ENCODE measurements at regions not wholly inside any gene's neighbourhood (a gene's known extent, or its start where the extent isn't known, plus 50 kb on each side); places are given as distances from the start of the nearest gene placed in this dataset.

DNA sequence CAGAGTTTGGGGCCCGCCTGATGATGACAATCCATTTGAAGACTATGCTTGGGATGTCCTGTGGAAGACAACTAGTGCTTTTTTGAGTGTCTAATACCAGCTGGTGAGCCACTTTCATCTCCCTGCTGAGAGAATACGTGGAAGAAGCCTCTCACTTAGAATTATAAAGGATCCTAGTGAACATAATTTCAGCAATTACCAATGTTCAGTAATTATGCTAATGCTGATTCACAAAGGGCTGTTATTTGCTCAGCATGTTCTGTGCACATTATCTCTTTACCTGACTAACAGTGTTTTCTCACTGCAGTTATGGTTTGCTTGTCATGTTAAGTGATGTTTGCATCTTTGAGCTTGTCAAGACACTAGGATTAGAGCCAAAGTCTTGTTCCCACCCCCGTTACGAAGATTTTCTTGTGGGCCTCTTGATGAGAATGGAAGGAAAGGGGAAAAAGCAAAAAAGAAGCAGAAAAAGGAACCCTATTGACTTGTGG, 282.1 kb upstream of the CHD6 start:
- no peak for TF ChIP-seq CTCF (conservative IDR thresholded peaks at IDR 0.05)
- no peak overlapping the region for H3K27ac ChIP-seq

GRCh38 chr20:41897708-41898107, 279.5 kb upstream of the CHD6 start:
- TF ChIP-seq CTCF (conservative IDR thresholded peaks at IDR 0.05): no peak
- no peak overlapping the region for H3K27ac ChIP-seq

DNA sequence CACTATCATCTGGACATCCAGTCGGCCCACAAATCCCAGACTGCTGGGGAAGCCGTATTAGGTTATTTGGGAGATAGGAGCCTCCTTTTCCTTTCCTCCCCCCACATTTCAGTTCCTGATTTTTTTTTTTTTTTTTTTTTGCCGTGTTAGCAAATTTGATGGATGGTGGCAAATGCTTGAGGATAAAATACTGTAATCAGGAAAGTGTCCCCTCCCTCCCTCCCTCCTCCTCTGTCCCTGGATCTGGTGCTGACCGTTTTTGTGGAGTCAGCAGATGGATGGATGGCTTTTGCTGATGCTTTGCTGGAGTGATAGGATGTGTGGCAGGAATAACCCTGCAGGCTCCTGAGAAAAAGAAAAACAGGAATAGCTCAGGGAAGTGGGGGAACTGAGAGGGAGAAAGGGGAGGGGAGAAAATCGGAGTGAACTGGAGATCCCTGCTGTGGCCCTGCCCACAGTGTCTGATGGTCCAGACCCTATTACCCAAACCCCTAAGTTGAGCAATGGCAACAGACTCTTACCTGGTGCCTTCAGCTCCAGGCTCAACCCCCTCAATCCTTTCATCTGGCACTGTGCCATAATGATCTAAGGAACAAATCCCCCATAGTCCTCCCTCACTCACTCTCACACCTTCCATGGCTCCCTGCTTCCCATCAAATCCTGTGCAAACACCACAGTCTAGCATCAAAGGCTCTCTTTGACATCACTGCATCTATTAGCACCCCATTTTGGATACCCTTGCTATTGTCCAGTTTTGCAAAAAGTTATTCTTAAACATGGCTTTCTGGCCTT, 277.3 kb upstream of the CHD6 start:
- H3K27ac ChIP-seq: no peak overlapping the region
- TF ChIP-seq CTCF (conservative IDR thresholded peaks at IDR 0.05): no peak

DNA sequence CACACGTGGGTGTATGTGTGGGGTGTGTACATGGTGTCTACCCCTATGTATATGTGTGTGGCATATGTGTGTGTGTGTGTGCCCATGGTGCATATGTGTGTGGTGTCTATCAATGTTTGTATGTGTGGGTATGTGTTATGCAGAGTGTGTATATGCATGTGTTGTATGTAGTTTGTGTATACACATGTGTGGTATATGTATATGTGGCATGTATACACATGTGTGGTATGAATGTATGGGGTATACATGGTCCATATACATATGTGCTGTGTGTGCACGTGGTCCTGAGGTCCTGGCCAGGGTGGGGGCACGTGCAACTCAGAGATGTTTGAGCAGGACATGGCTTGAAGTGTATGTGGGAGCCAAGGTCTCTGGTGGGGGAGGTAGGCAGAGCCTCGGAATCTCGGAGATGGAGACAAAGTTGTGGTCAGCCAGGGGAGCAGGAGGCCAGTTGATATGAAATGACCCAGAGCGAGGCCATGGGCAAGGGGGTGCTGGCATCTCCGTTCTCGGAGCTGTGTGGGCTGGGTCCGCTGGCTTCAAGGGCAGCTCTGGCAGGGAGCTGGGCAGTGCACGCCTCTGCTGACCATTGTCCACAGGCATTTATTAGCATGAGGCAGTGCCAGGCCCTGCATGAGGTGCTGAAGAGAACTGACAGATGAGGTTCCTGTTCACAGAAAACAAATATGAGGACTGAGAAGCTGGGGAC, 276.2 kb upstream of the CHD6 start:
- no peak for TF ChIP-seq CTCF (conservative IDR thresholded peaks at IDR 0.05)
- no peak overlapping the region for H3K27ac ChIP-seq

- H3K27ac ChIP-seq: no peak overlapping the region
- no peak for TF ChIP-seq CTCF (conservative IDR thresholded peaks at IDR 0.05)
These were observed 273.9 kb upstream of the CHD6 start for GRCh38 chr20:41892031-41892430.

DNA sequence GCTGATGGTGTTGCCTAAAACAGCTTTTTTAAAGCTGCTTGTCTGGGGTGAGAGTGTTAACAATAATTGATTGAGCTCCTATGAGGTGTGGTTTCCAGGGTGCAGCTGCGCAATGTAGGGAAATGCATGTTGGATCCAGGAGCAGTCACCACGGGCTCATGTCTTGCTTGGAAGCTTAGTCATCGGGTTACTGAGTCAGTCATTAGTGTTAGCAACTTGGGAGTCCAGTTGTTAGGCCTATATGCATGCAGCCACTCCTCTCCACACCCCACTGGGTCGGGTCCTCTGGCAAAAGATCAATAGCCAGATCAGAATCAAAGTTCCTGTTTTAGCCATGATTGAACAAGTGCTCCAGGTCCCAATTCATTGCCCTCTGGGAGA, 271.7 kb upstream of the CHD6 start:
- TF ChIP-seq CTCF (conservative IDR thresholded peaks at IDR 0.05): no peak
- no peak overlapping the region for H3K27ac ChIP-seq

GRCh38 chr20:41889126-41889843, 271.1 kb upstream of the CHD6 start:
- H3K27ac ChIP-seq: no peak overlapping the region
- TF ChIP-seq CTCF (conservative IDR thresholded peaks at IDR 0.05): peak; percentile 65
